Stomach (tissue), 8 donors: ENCODE measurements at regions not wholly inside any gene's neighbourhood (a gene's known extent, or its start where the extent isn't known, plus 50 kb on each side); places are given as distances from the start of the nearest gene placed in this dataset.

ENCODE experiments used
- DNase-seq, 2 donors: peaks; one replicate each; pipeline versions ENCODE4 v3.0.0 to v3.0.0-alpha.2; 2013 to 2019
- H3K27ac ChIP-seq, 5 donors: fragments of 200-600 bp in 4 of 5; sonication (generic) in 4 of 5; one replicate each; pipeline ENCODE4 v1.5.1; 2013 to 2019; ENCODE audit warnings: mild to moderate bottlenecking in 1 of 5, moderate library complexity in 1 of 5
- H3K27me3 ChIP-seq, 3 donors: fragments of 200-600 bp; sonication (generic); one replicate each; pipeline ENCODE4 v1.5.1; 2017 to 2019; ENCODE audit warnings: mixed run types in 1 of 3
- H3K36me3 ChIP-seq, 4 donors: fragments of 200-600 bp; sonication (generic); 1 replicate in 3 of 4; 2 replicates in 1 of 4; pipeline ENCODE4 v1.5.1; 2016 to 2019
- H3K4me1 ChIP-seq, 4 donors: fragments of 200-600 bp; sonication (generic); one replicate each; pipeline ENCODE4 v1.5.1; 2016 to 2019
- H3K4me3 ChIP-seq, 4 donors: fragments of 200-600 bp; sonication (generic) in 3 of 4; one replicate each; pipeline ENCODE4 v1.5.1; 2016 to 2019; ENCODE audit warnings: mild to moderate bottlenecking in 1 of 4
- H3K9me3 ChIP-seq, 4 donors: fragments of 200-600 bp; sonication (generic); one replicate each; pipeline ENCODE4 v1.5.1; 2016 to 2019
- CTCF ChIP-seq, 7 experiments: fragments of 450-650 bp in 4 of 7; fragments of 200-600 bp in 3 of 7; sonication (generic) in 3 of 7; IDR thresholded peaks; one replicate each; pipeline ENCODE4 v1.5.1; 2016 to 2019; ENCODE audit warnings: antibody characterized with exemption in 7 of 7, control low read depth in 2 of 7, mild to moderate bottlenecking in 1 of 7
- EP300 ChIP-seq: sonication (generic); formaldehyde crosslinking; IDR thresholded peaks from one replicate; pipeline ENCODE4 v1.6.1; 2017; ENCODE audit warnings: antibody characterized with exemption
- POLR2A ChIP-seq, 4 donors: fragments of 450-650 bp; IDR thresholded peaks; one replicate each; pipeline ENCODE4 v1.6.1; 2016; ENCODE audit warnings: antibody characterized with exemption in 4 of 4, control low read depth in 2 of 4, mild to moderate bottlenecking in 1 of 4, moderate library complexity in 1 of 4
- POLR2AphosphoS5 ChIP-seq, 3 donors: sonication (generic); formaldehyde crosslinking; IDR thresholded peaks; one replicate each; pipeline ENCODE4 v1.6.1; 2016; ENCODE audit warnings: antibody characterized with exemption in 3 of 3
- WGBS, 5 donors: extraction: QIAGEN DNeasy Blood & Tissue Kit in 3 of 5; methylation state at CpG; one replicate each; pipeline versions ENCODE4 v1.1.5 to v1.1.7; 2013 to 2018; 5-methylcytosine and 5-hydroxymethylcytosine counted together
- intact Hi-C: fragments of 100-400 bp; cut with DNase I; formaldehyde crosslinking; loops from one replicate; pipeline ENCODE4 v1.15.1; 2023; ENCODE audit warnings: low total_unique reads
- donor health status: healthy with polysubstance abuse.
- donor health status: Bipolar disorder and iron deficiency.
- donor health status: healthy.

GRCh38 chr7:114156178-114156577 is 237.4 kb upstream of the PPP1R3A start:
- TF ChIP-seq POLR2AphosphoS5 (IDR thresholded peaks at IDR 0.05) (no peak), EP300 (no peak), POLR2A (IDR thresholded peaks at IDR 0.05) (no peak), CTCF (IDR thresholded peaks at IDR 0.05) (no peak)

GRCh38 chr7:114155116-114156110 is 236.6 kb upstream of the PPP1R3A start:
- DNase-seq, result no peak
- TF ChIP-seq POLR2A (IDR thresholded peaks at IDR 0.05), result no peak
- no peak for TF ChIP-seq POLR2AphosphoS5 (IDR thresholded peaks at IDR 0.05)
- no peak for TF ChIP-seq EP300
- TF ChIP-seq CTCF (IDR thresholded peaks at IDR 0.05), result no peak

More at GRCh38 chr7:114156178-114156577, 237.4 kb upstream of the PPP1R3A start:
- Histone ChIP-seq H3K27me3 (no peaks in the 10 kb centered on the region), H3K9me3 (no peaks in the 10 kb centered on the region), H3K27ac (no peak overlapping the region), H3K4me1 (peaks cover 0 to 5% (median 0%) of the 10 kb centered on the region in 4 donors), H3K4me3 (no peak overlapping the region), H3K36me3 (no peaks in the 10 kb centered on the region)
- intact Hi-C loops, result no loop called here
- 0 to 78% (median 7%) methylated on average over 1 of the region's 1 CpG for WGBS, 5 donors
- no peak for DNase-seq

GRCh38 chr7:114153700-114154099 is 234.9 kb upstream of the PPP1R3A start:
- Histone ChIP-seq H3K4me1 (peaks cover 0 to 16% (median 0%) of the 10 kb centered on the region in 4 donors), H3K27ac (no peak overlapping the region), H3K4me3 (no peak overlapping the region), H3K36me3 (no peaks in the 10 kb centered on the region), H3K9me3 (no peaks in the 10 kb centered on the region), H3K27me3 (no peaks in the 10 kb centered on the region)
- no peak for TF ChIP-seq EP300
- TF ChIP-seq POLR2AphosphoS5 (IDR thresholded peaks at IDR 0.05), result no peak
- no peak for TF ChIP-seq CTCF (IDR thresholded peaks at IDR 0.05)
- no peak for TF ChIP-seq POLR2A (IDR thresholded peaks at IDR 0.05)
- intact Hi-C loops, result no loop called here
- DNase-seq, result no peak

More at GRCh38 chr7:114155116-114156110, 236.6 kb upstream of the PPP1R3A start:
- Histone ChIP-seq H3K4me1 (peaks cover 0 to 13% (median 0%) of the 10 kb centered on the region in 4 donors), H3K4me3 (no peak overlapping the region), H3K27me3 (no peaks in the 10 kb centered on the region), H3K9me3 (no peaks in the 10 kb centered on the region), H3K36me3 (no peaks in the 10 kb centered on the region), H3K27ac (no peak overlapping the region)
- intact Hi-C loops, result no loop called here
- WGBS, 5 donors, result 64 to 78% (median 70%) methylated on average over 9 of the region's 9 CpGs

GRCh38 chr7:114152314-114152938 is 233.6 kb upstream of the PPP1R3A start:
- Histone ChIP-seq H3K27ac (no peak overlapping the region), H3K4me3 (no peak overlapping the region), H3K36me3 (no peaks in the 10 kb centered on the region), H3K27me3 (no peaks in the 10 kb centered on the region), H3K4me1 (peaks cover 0 to 16% (median 0%) of the 10 kb centered on the region in 4 donors), H3K9me3 (no peaks in the 10 kb centered on the region)
- no peak for TF ChIP-seq POLR2A (IDR thresholded peaks at IDR 0.05)
- TF ChIP-seq CTCF (IDR thresholded peaks at IDR 0.05), result no peak
- no peak for TF ChIP-seq EP300
- no peak for TF ChIP-seq POLR2AphosphoS5 (IDR thresholded peaks at IDR 0.05)
- no peak for DNase-seq
- intact Hi-C loops, result no loop called here
- 75 to 81% (median 79%) methylated on average over 5 of the region's 5 CpGs for WGBS, 5 donors
